Fibroblast of the aortic adventitia (primary cell): ENCODE measurements at regions not wholly inside any gene's neighbourhood (a gene's known extent, or its start where the extent isn't known, plus 50 kb on each side); places are given as distances from the start of the nearest gene placed in this dataset.

Experiments
- DNase-seq: peaks from one replicate; pipeline ENCODE4 v3.0.0-alpha.2; 2010; ENCODE audit warnings: low read depth
- H3K4me3 ChIP-seq: 2 replicates; pipeline ENCODE4 v1.5.1; 2011; ENCODE audit warnings: low read depth, mild to moderate bottlenecking, control low read depth, low read length, moderate library complexity
- TF ChIP-seq, protein P1 (sequence below): IDR thresholded peaks from 2 replicates; pipeline ENCODE4 v1.5.1; 2011; ENCODE audit warnings: mild to moderate bottlenecking, low read length, control low read depth, inconsistent platforms; ENCODE audit not compliant: insufficient read depth

- no peak overlapping the region for H3K4me3 ChIP-seq
- DNase-seq = no peak
- TF ChIP-seq, protein P1, sequence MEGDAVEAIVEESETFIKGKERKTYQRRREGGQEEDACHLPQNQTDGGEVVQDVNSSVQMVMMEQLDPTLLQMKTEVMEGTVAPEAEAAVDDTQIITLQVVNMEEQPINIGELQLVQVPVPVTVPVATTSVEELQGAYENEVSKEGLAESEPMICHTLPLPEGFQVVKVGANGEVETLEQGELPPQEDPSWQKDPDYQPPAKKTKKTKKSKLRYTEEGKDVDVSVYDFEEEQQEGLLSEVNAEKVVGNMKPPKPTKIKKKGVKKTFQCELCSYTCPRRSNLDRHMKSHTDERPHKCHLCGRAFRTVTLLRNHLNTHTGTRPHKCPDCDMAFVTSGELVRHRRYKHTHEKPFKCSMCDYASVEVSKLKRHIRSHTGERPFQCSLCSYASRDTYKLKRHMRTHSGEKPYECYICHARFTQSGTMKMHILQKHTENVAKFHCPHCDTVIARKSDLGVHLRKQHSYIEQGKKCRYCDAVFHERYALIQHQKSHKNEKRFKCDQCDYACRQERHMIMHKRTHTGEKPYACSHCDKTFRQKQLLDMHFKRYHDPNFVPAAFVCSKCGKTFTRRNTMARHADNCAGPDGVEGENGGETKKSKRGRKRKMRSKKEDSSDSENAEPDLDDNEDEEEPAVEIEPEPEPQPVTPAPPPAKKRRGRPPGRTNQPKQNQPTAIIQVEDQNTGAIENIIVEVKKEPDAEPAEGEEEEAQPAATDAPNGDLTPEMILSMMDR = no peak
Observed at GRCh38 chr11:122360875-122361274, 244.9 kb upstream of the BLID start.

GRCh38 chr11:122359081-122359571, 243.1 kb upstream of the BLID start:
- TF ChIP-seq, protein P1 = no peak
- no peak for DNase-seq
- no peak overlapping the region for H3K4me3 ChIP-seq

DNA sequence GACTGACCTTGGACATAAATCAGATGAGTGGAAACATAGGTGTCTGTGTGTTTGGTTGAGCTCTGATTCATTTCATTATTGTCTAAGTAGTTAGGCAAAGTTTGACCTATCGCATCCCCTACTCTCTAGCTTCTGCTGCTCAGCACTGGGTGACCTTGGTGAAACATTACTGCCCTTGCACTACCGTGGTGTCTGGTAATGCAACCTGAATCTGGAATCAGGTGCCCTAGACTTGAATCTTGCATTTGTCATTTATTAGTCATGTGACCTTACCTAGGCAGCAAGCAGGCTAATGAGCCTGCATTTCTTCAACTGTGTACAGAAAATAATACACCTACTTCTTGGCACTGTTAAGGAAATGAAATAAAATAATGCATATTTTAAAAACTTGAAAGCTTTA, 242.3 kb upstream of the BLID start:
- TF ChIP-seq, protein P1 = no peak
- H3K4me3 ChIP-seq = no peak overlapping the region
- no peak for DNase-seq

GRCh38 chr11:122355968-122356367, 240.0 kb upstream of the BLID start:
- H3K4me3 ChIP-seq = no peak overlapping the region
- DNase-seq = no peak
- TF ChIP-seq, protein P1 = no peak

DNA sequence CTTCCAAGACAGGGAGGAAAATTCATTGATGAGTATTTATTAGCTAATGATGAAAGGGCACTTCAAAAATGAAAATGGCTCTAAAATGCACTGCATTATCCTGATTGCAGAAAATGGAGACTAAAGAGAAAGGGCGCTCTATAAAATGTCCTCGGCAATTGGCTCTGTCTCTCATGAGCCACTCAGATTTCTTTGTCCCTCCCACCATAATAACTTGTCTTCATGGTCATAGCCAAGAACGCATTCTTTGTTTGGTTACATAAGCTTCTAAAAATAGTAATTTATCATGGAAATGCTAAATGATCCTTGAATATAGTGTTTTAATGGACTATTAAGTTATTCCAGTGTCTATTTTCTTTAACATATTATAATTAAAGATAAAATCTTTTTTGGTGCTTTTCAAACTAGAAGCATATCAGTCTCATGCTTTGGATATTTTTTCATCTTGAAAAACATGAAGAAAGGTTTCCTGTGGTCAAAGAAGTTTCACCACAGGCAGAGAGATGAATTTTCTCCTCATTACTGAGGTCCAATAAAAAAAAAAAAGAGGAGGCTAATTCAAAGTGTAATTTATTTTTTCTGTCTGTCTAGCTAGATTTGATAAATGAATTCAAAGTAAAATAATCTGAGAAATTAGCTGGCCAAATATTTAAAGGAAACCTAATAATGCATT, 238.1 kb upstream of the BLID start:
- H3K4me3 ChIP-seq = no peak overlapping the region
- TF ChIP-seq, protein P1 = no peak
- peak; percentile 81 for DNase-seq

DNA sequence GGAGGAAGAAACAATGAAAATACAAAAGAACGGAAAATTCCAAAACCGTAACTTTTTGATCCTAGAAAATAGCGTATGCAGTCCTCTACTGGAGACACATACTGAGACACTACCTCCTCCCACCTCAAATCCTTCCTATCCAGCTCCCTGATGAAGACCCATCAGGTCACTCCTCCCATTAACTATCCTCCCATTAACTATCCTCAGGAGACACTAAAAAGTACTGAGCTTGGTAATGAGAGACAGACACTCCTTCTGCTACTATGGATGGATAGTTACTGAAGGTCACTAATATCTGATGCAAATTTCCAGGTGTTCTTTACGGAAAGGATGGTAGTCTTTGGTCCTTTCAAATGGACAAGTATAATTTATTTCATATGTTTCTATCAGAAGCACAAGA, 237.5 kb upstream of the BLID start:
- TF ChIP-seq, protein P1 = no peak
- H3K4me3 ChIP-seq = no peak overlapping the region
- DNase-seq = no peak
